C4-2B (cell line): ENCODE measurements at regions not wholly inside any gene's neighbourhood (a gene's known extent, or its start where the extent isn't known, plus 50 kb on each side); places are given as distances from the start of the nearest gene placed in this dataset.

ENCODE experiments used
- ZFX ChIP-seq: fragments of 450-650 bp; IDR thresholded peaks from 2 replicates; pipeline ENCODE4 v1.6.1; 2017
- TF ChIP-seq, protein P1 (sequence below): fragments of 450-650 bp; conservative IDR thresholded peaks from 2 replicates; pipeline ENCODE4 v1.5.1; 2017; ENCODE audit warnings: mild to moderate bottlenecking

DNA sequence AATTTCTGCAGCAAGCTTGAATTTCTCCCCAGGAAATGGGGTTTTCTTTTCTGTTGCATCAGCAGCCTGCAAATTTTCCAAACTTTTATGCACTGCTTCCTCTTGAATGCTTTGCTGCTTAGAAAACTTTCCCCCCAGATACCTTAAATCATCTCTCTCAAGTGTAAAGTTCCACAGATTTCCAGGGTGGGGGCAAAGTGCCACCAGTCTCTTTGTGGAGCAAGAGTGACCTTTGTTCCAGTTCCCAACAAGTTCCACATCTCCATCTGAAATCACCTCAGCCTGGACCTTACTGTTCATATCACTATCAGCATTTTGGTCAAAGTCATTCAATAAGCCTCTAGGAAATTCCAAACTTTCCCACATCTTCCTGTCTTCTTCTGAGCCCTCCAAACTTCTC is 241.6 kb upstream of the TMTC1 start:
- TF ChIP-seq, protein P1, sequence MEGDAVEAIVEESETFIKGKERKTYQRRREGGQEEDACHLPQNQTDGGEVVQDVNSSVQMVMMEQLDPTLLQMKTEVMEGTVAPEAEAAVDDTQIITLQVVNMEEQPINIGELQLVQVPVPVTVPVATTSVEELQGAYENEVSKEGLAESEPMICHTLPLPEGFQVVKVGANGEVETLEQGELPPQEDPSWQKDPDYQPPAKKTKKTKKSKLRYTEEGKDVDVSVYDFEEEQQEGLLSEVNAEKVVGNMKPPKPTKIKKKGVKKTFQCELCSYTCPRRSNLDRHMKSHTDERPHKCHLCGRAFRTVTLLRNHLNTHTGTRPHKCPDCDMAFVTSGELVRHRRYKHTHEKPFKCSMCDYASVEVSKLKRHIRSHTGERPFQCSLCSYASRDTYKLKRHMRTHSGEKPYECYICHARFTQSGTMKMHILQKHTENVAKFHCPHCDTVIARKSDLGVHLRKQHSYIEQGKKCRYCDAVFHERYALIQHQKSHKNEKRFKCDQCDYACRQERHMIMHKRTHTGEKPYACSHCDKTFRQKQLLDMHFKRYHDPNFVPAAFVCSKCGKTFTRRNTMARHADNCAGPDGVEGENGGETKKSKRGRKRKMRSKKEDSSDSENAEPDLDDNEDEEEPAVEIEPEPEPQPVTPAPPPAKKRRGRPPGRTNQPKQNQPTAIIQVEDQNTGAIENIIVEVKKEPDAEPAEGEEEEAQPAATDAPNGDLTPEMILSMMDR = no peak
- no peak for TF ChIP-seq ZFX
